ENCODE measurements at regions not wholly inside any gene's neighbourhood (a gene's known extent, or its start where the extent isn't known, plus 50 kb on each side); places are given as distances from the start of the nearest gene placed in this dataset.

DNA sequence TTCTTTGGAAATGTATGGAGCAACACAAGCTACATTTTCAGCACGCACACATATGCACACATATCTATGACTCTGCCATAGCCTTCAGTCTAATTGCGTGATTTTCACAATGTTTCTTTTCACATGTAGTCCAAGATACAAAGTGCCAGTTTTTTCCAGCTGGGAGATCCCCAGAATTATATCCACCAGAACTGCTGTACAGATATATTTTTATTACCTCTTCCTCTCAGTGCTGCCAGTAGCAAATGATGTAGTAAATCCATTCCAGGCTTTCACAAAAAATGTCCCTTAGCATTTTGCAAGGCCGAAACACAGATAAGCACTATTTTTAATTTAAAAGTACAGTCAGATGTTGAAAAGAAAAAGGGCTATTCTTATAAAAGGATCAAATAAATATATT lies 719.8 kb upstream of the SEMA6D start:
- POLR2A ChIA-PET, result no interaction called here
- Histone ChIP-seq H4K20me1 (ENCODE audit: control insufficient read depth, insufficient read depth) (no peaks in the 10 kb centered on the region), H3K79me2 (ENCODE audit: control insufficient read depth, insufficient read depth, low read length) (no peaks in the 10 kb centered on the region), H3K4me3 (no peak overlapping the region), H2AFZ (ENCODE audit: control insufficient read depth, low read depth, low read length) (no peak overlapping the region), H3K27ac (ENCODE audit: control insufficient read depth, insufficient read depth) (no peak overlapping the region), H3K27me3 (replicated peaks in 1 of 2; ENCODE audit: control insufficient read depth in 2 of 2, insufficient read depth in 2 of 2, low read length in 1 of 2) (no peaks in the 10 kb centered on the region), H3K4me1 (ENCODE audit: control insufficient read depth, insufficient read depth, low read length) (no peaks in the 10 kb centered on the region), H3K9ac (ENCODE audit: control insufficient read depth, insufficient read depth, low read length) (no peak overlapping the region), H3K36me3 (ENCODE audit: control insufficient read depth in 2 of 2, insufficient read depth in 2 of 2, low read length in 1 of 2) (no peaks in the 10 kb centered on the region), H3K9me3 (replicated peaks; ENCODE audit: control insufficient read depth, insufficient read depth, low read length) (no peaks in the 10 kb centered on the region; the same call in 2 of the 3 replicates), H3K4me2 (ENCODE audit: control insufficient read depth, insufficient read depth) (no peak overlapping the region)
- in situ Hi-C loops (cut with MboI) (no loop called here), intact Hi-C loops (cut with micrococcal nuclease; ENCODE audit: unreplicated experiment) (no loop called here)
- FAIRE-seq (no peak), ATAC-seq (no peak), DNase-seq (ENCODE audit: low read depth, low spot score) (no peak)
- BruUV-seq (replicated peaks), result no TSS peak
- CTCF ChIA-PET, result no interaction called here
- TF ChIP-seq POU2F2 (IDR thresholded peaks at IDR 0.05; ENCODE audit: borderline replicate concordance, low read depth, low read length), result no peak
- no peak for TF ChIP-seq ZZZ3 (IDR thresholded peaks at IDR 0.05; ENCODE audit: control insufficient read depth, insufficient read length, low read depth)
- TF ChIP-seq HDAC6 (IDR thresholded peaks at IDR 0.05; ENCODE audit: unreplicated experiment), result no peak
- 81% methylated on average over 3 of the region's 3 CpGs for WGBS (ENCODE audit: insufficient coverage, insufficient replicate concordance, low lambda C conversion rate, missing lambda C conversion rate)
- RAD21 ChIA-PET (ENCODE audit: unreplicated experiment), result no interaction called here
- SMC1A ChIA-PET (ENCODE audit: uncharacterized antibody, unreplicated experiment), result no interaction called here

- Histone ChIP-seq H3K9me3 (replicated peaks; ENCODE audit: control insufficient read depth, insufficient read depth, low read length) (no peaks in the 10 kb centered on the region; the same call in 2 of the 3 replicates), H4K20me1 (ENCODE audit: control insufficient read depth, insufficient read depth) (no peaks in the 10 kb centered on the region), H3K4me3 (no peak overlapping the region), H3K9ac (ENCODE audit: control insufficient read depth, insufficient read depth, low read length) (no peak overlapping the region), H3K27me3 (replicated peaks in 1 of 2; ENCODE audit: control insufficient read depth in 2 of 2, insufficient read depth in 2 of 2, low read length in 1 of 2) (no peaks in the 10 kb centered on the region), H3K36me3 (ENCODE audit: control insufficient read depth in 2 of 2, insufficient read depth in 2 of 2, low read length in 1 of 2) (no peaks in the 10 kb centered on the region), H3K79me2 (ENCODE audit: control insufficient read depth, insufficient read depth, low read length) (no peaks in the 10 kb centered on the region), H3K4me2 (ENCODE audit: control insufficient read depth, insufficient read depth) (no peak overlapping the region), H2AFZ (ENCODE audit: control insufficient read depth, low read depth, low read length) (no peak overlapping the region), H3K4me1 (ENCODE audit: control insufficient read depth, insufficient read depth, low read length) (no peaks in the 10 kb centered on the region), H3K27ac (ENCODE audit: control insufficient read depth, insufficient read depth) (no peak overlapping the region)
- ChIA-PET CTCF (no interaction called here), SMC1A (ENCODE audit: uncharacterized antibody, unreplicated experiment) (no interaction called here), POLR2A (no interaction called here), RAD21 (ENCODE audit: unreplicated experiment) (no interaction called here)
- FAIRE-seq (no peak), ATAC-seq (no peak), DNase-seq (ENCODE audit: low read depth, low spot score) (no peak)
- in situ Hi-C loops (cut with MboI), result no loop called here
- TF ChIP-seq MYC (IDR thresholded peaks at IDR 0.05; ENCODE audit: insufficient read depth, insufficient read length, insufficient replicate concordance, low read length, severe bottlenecking) (no peak), RCOR1 (conservative IDR thresholded peaks at IDR 0.05; ENCODE audit: low read depth, low read length) (no peak), PAX5 (IDR thresholded peaks at IDR 0.05; ENCODE audit: borderline replicate concordance, low read depth, low read length) (no peak), MEF2A (IDR thresholded peaks at IDR 0.05; ENCODE audit: insufficient read depth, low read depth, low read length) (no peak), MEF2B (IDR thresholded peaks at IDR 0.05; ENCODE audit: partially characterized antibody, poor library complexity, severe bottlenecking) (no peak), NRF1 (conservative IDR thresholded peaks at IDR 0.05; ENCODE audit: low read depth, low read length) (no peak), SMAD1 (IDR thresholded peaks at IDR 0.05; ENCODE audit: low read depth, partially characterized antibody) (no peak), SPI1 (IDR thresholded peaks at IDR 0.05; ENCODE audit: borderline replicate concordance, insufficient read depth, low read depth, low read length) (no peak), SUZ12 (IDR thresholded peaks at IDR 0.05; ENCODE audit: unreplicated experiment) (no peak), CHD4 (IDR thresholded peaks at IDR 0.05) (no peak)
- WGBS (ENCODE audit: insufficient coverage, insufficient replicate concordance, low lambda C conversion rate, missing lambda C conversion rate), result 0% methylated on average over 1 of the region's 1 CpG
- no TSS peak for BruUV-seq (replicated peaks)
- intact Hi-C loops (cut with micrococcal nuclease; ENCODE audit: unreplicated experiment), result no loop called here
Measured at GRCh38 chr15:47003568-47003967, 713.7 kb upstream of the SEMA6D start.

All from GM12878 (cell line).